ENCODE measurements at regions not wholly inside any gene's neighbourhood (a gene's known extent, or its start where the extent isn't known, plus 50 kb on each side); places are given as distances from the start of the nearest gene placed in this dataset.

- H2AFZ ChIP-seq = no peak overlapping the region
- no peaks in the 10 kb centered on the region for H3K79me2 ChIP-seq (ENCODE audit: low read depth)
- CTCF ChIA-PET = no interaction called here
- POLR2A ChIA-PET (ENCODE audit: unreplicated experiment) = no interaction called here
- H3K4me1 ChIP-seq (replicated peaks; ENCODE audit: insufficient read depth) = no peaks in the 10 kb centered on the region
- TF ChIP-seq CTCF (conservative IDR thresholded peaks at IDR 0.05) (no peak), EZH2 (IDR thresholded peaks at IDR 0.05; ENCODE audit: low read depth) (no peak)
- no peaks in the 10 kb centered on the region for H3K36me3 ChIP-seq (ENCODE audit: low read depth)
- intact Hi-C loops (cut with micrococcal nuclease; ENCODE audit: unreplicated experiment) = no loop called here
- no TSS peak for BruUV-seq (replicated peaks)
- H3K4me2 ChIP-seq = no peak overlapping the region
- no peak overlapping the region for H3K4me3 ChIP-seq
- H3K27ac ChIP-seq = no peak overlapping the region
- H3K27me3 ChIP-seq (ENCODE audit: insufficient read depth, low read depth) = no peaks in the 10 kb centered on the region
- H4K20me1 ChIP-seq (ENCODE audit: insufficient read depth) = no peaks in the 10 kb centered on the region
- H3K9me3 ChIP-seq (ENCODE audit: insufficient read depth, low read depth) = no peaks in the 10 kb centered on the region
- no peak for DNase-seq
- H3F3A ChIP-seq (ENCODE audit: insufficient read depth, low read depth) = no peaks in the 10 kb centered on the region
- H3K9me2 ChIP-seq (ENCODE audit: insufficient read depth) = no peaks in the 10 kb centered on the region
Measured at GRCh38 chr2:57313678-57314077, 732.9 kb upstream of the VRK2 start.

DNA sequence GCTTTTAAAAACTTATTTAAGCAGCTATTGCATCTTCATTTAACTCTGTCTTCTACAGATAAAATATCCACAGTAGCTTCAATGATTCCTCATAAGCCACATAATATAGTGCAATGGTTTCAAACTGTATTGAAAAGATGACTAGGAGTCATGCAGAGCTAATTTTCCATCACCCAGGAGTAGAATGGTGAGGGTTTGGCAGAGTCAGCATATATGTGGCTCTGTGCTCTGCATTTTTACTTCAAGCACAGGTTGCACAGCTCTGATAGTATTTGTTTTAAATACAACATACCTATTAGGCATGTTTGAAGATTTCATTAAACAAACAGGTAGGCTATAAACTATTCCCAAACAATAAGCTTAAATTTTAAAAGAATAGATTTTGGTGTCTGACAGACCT, 731.9 kb upstream of the VRK2 start:
- no peak for DNase-seq
- ChIA-PET CTCF (no interaction called here), POLR2A (ENCODE audit: unreplicated experiment) (no interaction called here)
- BruUV-seq (replicated peaks) = no TSS peak
- no peak overlapping the region for H3K4me2 ChIP-seq
- intact Hi-C loops (cut with micrococcal nuclease; ENCODE audit: unreplicated experiment) = no loop called here
- TF ChIP-seq EZH2 (IDR thresholded peaks at IDR 0.05; ENCODE audit: low read depth) (no peak), CTCF (conservative IDR thresholded peaks at IDR 0.05) (no peak)
- no peaks in the 10 kb centered on the region for H3K79me2 ChIP-seq (ENCODE audit: low read depth)
- no peaks in the 10 kb centered on the region for H3K9me3 ChIP-seq (ENCODE audit: insufficient read depth, low read depth)
- H3K4me1 ChIP-seq (replicated peaks; ENCODE audit: insufficient read depth) = no peaks in the 10 kb centered on the region
- no peak overlapping the region for H3K4me3 ChIP-seq
- no peaks in the 10 kb centered on the region for H3F3A ChIP-seq (ENCODE audit: insufficient read depth, low read depth)
- 0 out of 2 replicates have a peak, but pooled peaks cover 3% of the 10 kb centered on the region for H4K20me1 ChIP-seq (ENCODE audit: insufficient read depth)
- no peak overlapping the region for H3K27ac ChIP-seq
- no peak overlapping the region for H2AFZ ChIP-seq
- H3K9me2 ChIP-seq (ENCODE audit: insufficient read depth) = no peaks in the 10 kb centered on the region
- no peaks in the 10 kb centered on the region for H3K36me3 ChIP-seq (ENCODE audit: low read depth)
- H3K27me3 ChIP-seq (ENCODE audit: insufficient read depth, low read depth) = no peaks in the 10 kb centered on the region

DNA sequence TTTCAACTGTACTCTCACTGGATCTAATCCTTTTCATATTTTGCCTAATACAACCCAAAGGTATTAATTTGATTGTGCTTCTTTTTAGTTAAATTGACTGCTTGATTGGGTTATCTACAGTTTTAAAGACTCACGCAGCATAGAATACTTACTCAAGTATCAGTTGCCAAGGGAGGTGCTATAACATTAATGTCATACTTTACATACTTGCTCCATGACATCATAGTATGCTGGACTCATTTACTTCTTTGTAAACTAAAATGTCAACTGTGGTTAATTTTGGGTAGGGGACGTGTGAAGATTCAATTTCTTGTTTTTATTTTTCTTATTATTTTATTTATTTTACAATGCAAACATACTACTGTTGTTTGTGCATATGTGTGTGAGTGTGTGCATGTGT, 716.2 kb upstream of the VRK2 start:
- Histone ChIP-seq H3K27ac (no peak overlapping the region), H3F3A (ENCODE audit: insufficient read depth, low read depth) (no peaks in the 10 kb centered on the region), H3K27me3 (ENCODE audit: insufficient read depth, low read depth) (no peaks in the 10 kb centered on the region), H3K4me2 (no peak overlapping the region), H3K79me2 (ENCODE audit: low read depth) (no peaks in the 10 kb centered on the region), H3K36me3 (ENCODE audit: low read depth) (no peaks in the 10 kb centered on the region), H3K4me1 (replicated peaks; ENCODE audit: insufficient read depth) (0 out of 2 replicates have a peak, but pooled peaks cover 6% of the 10 kb centered on the region), H3K9me3 (ENCODE audit: insufficient read depth, low read depth) (0 out of 2 replicates have a peak, but pooled peaks cover 3% of the 10 kb centered on the region), H2AFZ (no peak overlapping the region), H4K20me1 (ENCODE audit: insufficient read depth) (no peaks in the 10 kb centered on the region), H3K9me2 (ENCODE audit: insufficient read depth) (no peaks in the 10 kb centered on the region; the same call in 1 of the 2 replicates), H3K4me3 (no peak overlapping the region)
- TF ChIP-seq EZH2 (IDR thresholded peaks at IDR 0.05; ENCODE audit: low read depth) (no peak), CTCF (conservative IDR thresholded peaks at IDR 0.05) (no peak)
- DNase-seq = no peak
- ChIA-PET CTCF (no interaction called here), POLR2A (ENCODE audit: unreplicated experiment) (no interaction called here)
- no TSS peak for BruUV-seq (replicated peaks)
- intact Hi-C loops (cut with micrococcal nuclease; ENCODE audit: unreplicated experiment) = no loop called here

Measured in PC-9 (cell line).